SK-N-MC (cell line): ENCODE measurements at regions not wholly inside any gene's neighbourhood (a gene's known extent, or its start where the extent isn't known, plus 50 kb on each side); places are given as distances from the start of the nearest gene placed in this dataset.

ENCODE experiments used
- EZH2 ChIP-seq: fragments of 200-600 bp; sonication (generic); IDR thresholded peaks from one replicate; pipeline ENCODE4 v1.6.1; 2017; ENCODE audit warnings: antibody characterized with exemption
- POLR2AphosphoS5 ChIP-seq: IDR thresholded peaks from 2 replicates; pipeline ENCODE4 v1.6.1; 2012; ENCODE audit warnings: mild to moderate bottlenecking, low read depth, low read length, borderline replicate concordance

DNA sequence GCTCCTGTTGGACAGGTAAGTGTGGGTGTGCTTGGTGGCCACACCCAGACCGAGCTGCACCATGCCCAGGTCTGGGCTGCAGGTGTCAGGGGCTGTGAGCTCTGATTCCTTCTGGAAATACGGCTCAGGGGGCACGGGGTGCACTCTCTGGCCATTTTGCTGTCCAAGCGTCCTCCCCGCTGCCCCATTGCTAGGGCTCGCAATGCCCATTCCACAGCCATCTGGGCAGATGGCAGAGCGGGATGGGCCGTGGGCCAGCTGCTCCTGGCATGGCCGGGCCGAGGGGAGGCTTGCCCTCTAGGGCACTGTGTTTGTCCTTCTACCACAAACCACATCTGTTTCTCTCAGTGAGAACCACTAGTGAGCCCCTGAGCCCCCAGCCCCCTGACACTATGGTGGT is 67.9 kb upstream of the RXRA start:
- TF ChIP-seq EZH2 = no peak
- TF ChIP-seq POLR2AphosphoS5 = no peak
